IPS-20b (cell line): ENCODE measurements at regions not wholly inside any gene's neighbourhood (a gene's known extent, or its start where the extent isn't known, plus 50 kb on each side); places are given as distances from the start of the nearest gene placed in this dataset.

Experiments
- H3K27ac ChIP-seq: one replicate; pipeline ENCODE4 v1.5.1; 2013; ENCODE audit warnings: low read length
- H3K27me3 ChIP-seq: 2 replicates; pipeline ENCODE4 v1.6.1; 2013; ENCODE audit warnings: mild to moderate bottlenecking, low read length, inconsistent platforms; ENCODE audit not compliant: insufficient read depth
- H3K36me3 ChIP-seq: 2 replicates; pipeline ENCODE4 v1.6.1; 2013; ENCODE audit warnings: low read depth, mild to moderate bottlenecking, inconsistent platforms, low read length, moderate library complexity; ENCODE audit not compliant: insufficient read depth
- H3K4me1 ChIP-seq: 2 replicates; pipeline ENCODE4 v1.6.1; 2013; ENCODE audit warnings: mild to moderate bottlenecking, control low read depth, inconsistent platforms, low read length, moderate library complexity; ENCODE audit not compliant: insufficient read depth
- H3K4me3 ChIP-seq: 2 replicates; pipeline ENCODE4 v1.5.1; 2013; ENCODE audit warnings: mild to moderate bottlenecking, low read length, inconsistent platforms
- H3K9ac ChIP-seq: 2 replicates; pipeline ENCODE4 v1.6.1; 2013; ENCODE audit warnings: low read depth, mild to moderate bottlenecking, inconsistent platforms, low read length, moderate library complexity
- H3K9me3 ChIP-seq: 2 replicates; pipeline ENCODE4 v1.6.1; 2013; ENCODE audit warnings: mild to moderate bottlenecking, low read depth, low read length, inconsistent platforms; ENCODE audit not compliant: insufficient read depth

- H3K9me3 ChIP-seq: no peaks in the 10 kb centered on the region
- H3K27me3 ChIP-seq: no peaks in the 10 kb centered on the region
- H3K36me3 ChIP-seq: no peaks in the 10 kb centered on the region
- H3K27ac ChIP-seq: no peak overlapping the region
- no peak overlapping the region for H3K4me3 ChIP-seq
- no peaks in the 10 kb centered on the region; the same call in 1 of the 2 replicates for H3K4me1 ChIP-seq
- no peak overlapping the region for H3K9ac ChIP-seq
Measured at GRCh38 chr12:68406134-68406576, 74.0 kb upstream of the MDM1 start.

GRCh38 chr12:68406911-68407310, 74.7 kb upstream of the MDM1 start:
- H3K4me1 ChIP-seq: no peaks in the 10 kb centered on the region; the same call in 1 of the 2 replicates
- H3K9me3 ChIP-seq: no peaks in the 10 kb centered on the region
- no peak overlapping the region for H3K27ac ChIP-seq
- no peaks in the 10 kb centered on the region for H3K27me3 ChIP-seq
- no peaks in the 10 kb centered on the region for H3K36me3 ChIP-seq
- H3K4me3 ChIP-seq: no peak overlapping the region
- H3K9ac ChIP-seq: no peak overlapping the region

- Histone ChIP-seq H3K4me1 (no peaks in the 10 kb centered on the region; the same call in 1 of the 2 replicates), H3K9ac (no peak overlapping the region), H3K27ac (no peak overlapping the region), H3K36me3 (no peaks in the 10 kb centered on the region), H3K9me3 (no peaks in the 10 kb centered on the region), H3K4me3 (no peak overlapping the region), H3K27me3 (no peaks in the 10 kb centered on the region)
Measured at GRCh38 chr12:68410018-68410660, 78.0 kb upstream of the MDM1 start.

DNA sequence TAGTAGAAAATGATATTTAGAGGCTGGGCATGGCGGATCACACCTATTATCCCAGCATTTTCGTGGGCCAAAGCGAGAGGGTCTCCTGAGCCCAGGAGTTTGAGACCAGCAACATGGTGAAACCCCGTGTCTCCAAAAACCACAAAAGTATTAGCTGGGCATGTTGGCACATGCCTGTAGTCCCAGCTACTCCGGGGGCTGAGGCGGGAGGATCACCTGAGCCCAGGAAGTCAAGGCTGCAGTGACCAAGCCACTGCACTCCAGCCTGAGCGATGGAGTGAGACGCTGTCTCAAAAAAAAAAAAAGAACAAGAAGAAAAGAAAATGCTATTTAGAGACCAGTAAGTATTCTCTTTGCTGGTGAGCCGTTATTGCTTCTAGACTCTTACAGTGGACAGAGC, 79.2 kb upstream of the MDM1 start:
- no peaks in the 10 kb centered on the region for H3K27me3 ChIP-seq
- H3K27ac ChIP-seq: no peak overlapping the region
- H3K9ac ChIP-seq: no peak overlapping the region
- H3K36me3 ChIP-seq: no peaks in the 10 kb centered on the region
- H3K9me3 ChIP-seq: no peaks in the 10 kb centered on the region
- H3K4me3 ChIP-seq: no peak overlapping the region
- H3K4me1 ChIP-seq: no peaks in the 10 kb centered on the region

DNA sequence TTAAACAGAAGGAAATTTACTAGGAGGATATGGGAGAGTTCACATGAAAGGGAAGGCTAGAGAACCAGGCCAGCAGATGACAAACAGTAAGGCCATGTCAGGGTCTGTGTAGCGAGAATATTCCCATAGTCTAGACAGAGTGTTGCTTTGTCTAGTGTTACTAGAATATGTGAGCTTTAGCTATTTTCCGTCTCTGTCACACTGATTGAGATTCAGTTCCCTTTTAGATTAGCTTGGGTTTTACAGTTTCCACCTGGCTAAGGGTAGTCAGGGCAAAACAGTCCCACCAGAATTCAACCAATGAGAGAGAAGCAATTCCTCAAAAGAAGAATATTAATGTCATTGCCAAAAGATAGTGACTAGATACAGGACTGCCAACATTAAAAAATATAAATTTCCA, 82.8 kb upstream of the MDM1 start:
- H3K36me3 ChIP-seq: no peaks in the 10 kb centered on the region
- H3K27ac ChIP-seq: no peak overlapping the region
- H3K9ac ChIP-seq: no peak overlapping the region

DNA sequence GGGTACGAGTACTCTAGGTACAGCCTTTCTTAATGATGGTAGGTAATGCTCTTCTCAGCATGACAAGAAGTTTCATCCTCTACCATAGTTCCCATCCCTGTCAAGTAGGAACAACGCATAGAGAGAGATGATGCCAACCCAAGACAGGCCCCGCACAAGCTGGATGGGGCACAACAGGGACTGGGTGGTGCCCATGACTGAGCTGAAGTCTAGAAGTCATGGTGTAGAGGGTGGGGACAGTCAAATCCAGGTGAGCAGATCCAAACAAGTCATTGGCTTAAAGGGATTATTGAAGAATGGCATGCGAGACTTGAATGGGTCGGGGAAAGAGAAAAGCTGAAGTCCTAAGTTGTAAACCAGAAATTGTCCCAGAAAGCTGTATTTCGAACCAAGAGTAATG, 84.2 kb upstream of the MDM1 start:
- H3K4me3 ChIP-seq: no peak overlapping the region
- peaks cover 5% of the 10 kb centered on the region; the same call in 1 of the 2 replicates for H3K9me3 ChIP-seq
- no peaks in the 10 kb centered on the region for H3K4me1 ChIP-seq
- H3K36me3 ChIP-seq: no peaks in the 10 kb centered on the region
- H3K27ac ChIP-seq: no peak overlapping the region
- no peaks in the 10 kb centered on the region for H3K27me3 ChIP-seq
- H3K9ac ChIP-seq: no peak overlapping the region

More for the DNA sequence above, 82.8 kb upstream of the MDM1 start:
- Histone ChIP-seq H3K4me1 (no peaks in the 10 kb centered on the region), H3K27me3 (no peaks in the 10 kb centered on the region), H3K4me3 (no peak overlapping the region), H3K9me3 (peaks cover 5% of the 10 kb centered on the region; the same call in 1 of the 2 replicates)

GRCh38 chr12:68416826-68417225, 84.7 kb upstream of the MDM1 start:
- no peak overlapping the region for H3K4me3 ChIP-seq
- peaks cover 5% of the 10 kb centered on the region; the same call in 1 of the 2 replicates for H3K9me3 ChIP-seq
- H3K9ac ChIP-seq: no peak overlapping the region
- H3K36me3 ChIP-seq: no peaks in the 10 kb centered on the region
- no peak overlapping the region for H3K27ac ChIP-seq
- H3K4me1 ChIP-seq: no peaks in the 10 kb centered on the region
- no peaks in the 10 kb centered on the region for H3K27me3 ChIP-seq

GRCh38 chr12:68418137-68418460, 85.9 kb upstream of the MDM1 start:
- no peak overlapping the region for H3K9ac ChIP-seq
- H3K27ac ChIP-seq: no peak overlapping the region
- no peaks in the 10 kb centered on the region for H3K36me3 ChIP-seq
- no peak overlapping the region for H3K4me3 ChIP-seq
- peaks cover 5% of the 10 kb centered on the region; the same call in 1 of the 2 replicates for H3K9me3 ChIP-seq
- no peaks in the 10 kb centered on the region for H3K27me3 ChIP-seq
- H3K4me1 ChIP-seq: no peaks in the 10 kb centered on the region

DNA sequence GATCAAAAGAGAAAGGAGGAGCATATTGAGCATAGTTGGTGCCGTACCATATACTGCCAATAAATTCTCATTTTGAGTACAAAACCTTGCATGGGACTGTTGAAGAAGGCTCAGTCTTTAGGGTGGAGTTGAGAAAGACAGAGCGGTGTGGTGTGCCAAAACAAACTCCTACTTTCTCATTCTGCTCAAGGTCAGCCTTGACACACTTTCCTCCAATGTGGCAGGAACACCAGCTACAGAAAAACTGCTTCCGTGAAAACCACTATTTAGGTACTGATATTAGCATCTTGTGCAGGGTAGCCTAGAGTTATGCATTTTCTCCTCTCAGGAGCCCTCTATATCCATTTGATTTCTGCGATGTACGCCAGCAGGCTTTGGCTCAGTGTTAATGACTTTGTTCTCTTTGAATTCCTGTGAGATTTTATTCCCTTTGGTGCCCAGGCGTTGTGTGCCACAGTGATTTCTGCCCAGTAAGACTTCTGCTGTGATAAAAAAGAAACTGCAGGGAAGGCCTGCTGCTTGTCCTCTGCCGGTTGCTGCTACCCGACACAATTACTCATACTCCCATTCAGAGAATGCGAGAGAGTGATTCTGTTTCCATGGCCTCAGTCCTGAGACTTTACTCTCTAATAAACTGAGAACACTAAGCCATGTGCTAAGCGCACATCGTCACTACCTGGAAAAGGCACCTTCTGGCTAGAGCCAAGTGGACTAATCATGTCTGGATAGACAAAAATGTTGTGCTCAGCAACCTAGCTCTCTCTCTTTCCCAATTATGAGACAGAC, 88.3 kb upstream of the MDM1 start:
- Histone ChIP-seq H3K9me3 (peaks cover 5% of the 10 kb centered on the region; the same call in 1 of the 2 replicates), H3K27me3 (no peaks in the 10 kb centered on the region), H3K4me3 (no peak overlapping the region), H3K4me1 (no peaks in the 10 kb centered on the region), H3K9ac (no peak overlapping the region), H3K27ac (no peak overlapping the region), H3K36me3 (no peaks in the 10 kb centered on the region)

- no peak overlapping the region for H3K27ac ChIP-seq
- no peaks in the 10 kb centered on the region for H3K36me3 ChIP-seq
- H3K4me1 ChIP-seq: no peaks in the 10 kb centered on the region
- H3K9ac ChIP-seq: no peak overlapping the region
- H3K27me3 ChIP-seq: no peaks in the 10 kb centered on the region
- H3K4me3 ChIP-seq: no peak overlapping the region
- H3K9me3 ChIP-seq: peaks cover 5% of the 10 kb centered on the region; the same call in 1 of the 2 replicates
Measured at GRCh38 chr12:68422159-68422558, 90.0 kb upstream of the MDM1 start.

DNA sequence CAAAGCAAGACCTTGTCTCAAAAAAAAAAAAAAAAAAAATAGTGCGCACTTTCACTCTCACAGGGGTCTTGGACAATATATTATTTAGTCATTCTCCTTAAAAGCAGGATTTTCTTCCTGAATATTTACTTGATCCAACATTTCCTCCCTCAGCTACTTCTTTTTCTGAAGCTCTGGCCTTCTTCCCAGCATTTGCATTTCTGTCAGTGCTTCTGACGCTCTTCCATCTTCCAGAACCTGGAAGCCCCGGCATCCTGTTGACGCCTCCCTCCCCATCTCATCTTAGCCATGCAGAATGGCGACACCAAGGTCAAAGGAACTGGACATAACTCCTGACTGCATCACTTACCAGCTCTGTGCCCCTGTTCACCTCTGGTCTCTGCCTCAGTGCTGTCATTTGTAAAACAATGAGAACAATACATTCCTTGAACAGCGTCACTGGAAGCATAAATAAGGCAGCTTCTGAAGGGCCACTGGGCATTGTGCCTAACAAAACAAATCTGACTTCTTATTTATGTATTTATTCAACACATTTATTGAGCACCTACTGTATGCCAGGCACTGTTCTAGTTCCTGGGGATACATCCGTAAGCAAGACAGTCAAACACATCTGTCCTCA, 90.9 kb upstream of the MDM1 start:
- H3K9ac ChIP-seq: no peak overlapping the region
- peaks cover 5% of the 10 kb centered on the region; the same call in 1 of the 2 replicates for H3K9me3 ChIP-seq
- no peaks in the 10 kb centered on the region for H3K27me3 ChIP-seq
- no peak overlapping the region for H3K27ac ChIP-seq
- H3K36me3 ChIP-seq: no peaks in the 10 kb centered on the region
- H3K4me1 ChIP-seq: no peaks in the 10 kb centered on the region; the same call in 1 of the 2 replicates
- no peak overlapping the region for H3K4me3 ChIP-seq

- Histone ChIP-seq H3K27me3 (no peaks in the 10 kb centered on the region), H3K4me3 (no peak overlapping the region), H3K9ac (no peak overlapping the region), H3K27ac (no peak overlapping the region), H3K4me1 (peaks cover 13% of the 10 kb centered on the region), H3K9me3 (no peaks in the 10 kb centered on the region), H3K36me3 (no peaks in the 10 kb centered on the region)
Measured at GRCh38 chr12:68425998-68426397, 93.8 kb upstream of the MDM1 start.
